Fibroblast of lung (primary cell): ENCODE measurements at regions not wholly inside any gene's neighbourhood (a gene's known extent, or its start where the extent isn't known, plus 50 kb on each side); places are given as distances from the start of the nearest gene placed in this dataset.

Experiments
- EZH2 ChIP-seq: IDR thresholded peaks from 2 replicates; pipeline ENCODE4 v1.5.1; 2012; ENCODE audit warnings: low read length, control low read depth, mild to moderate bottlenecking; ENCODE audit errors: missing control alignments
- TF ChIP-seq, protein P1 (sequence below), 2 donors: IDR thresholded peaks in 1 of 2; conservative IDR thresholded peaks in 1 of 2; 1 replicate in 1 of 2; 2 replicates in 1 of 2; pipeline ENCODE4 v1.5.1; 2011 to 2012; ENCODE audit warnings: low read length in 2 of 2, control low read depth in 1 of 2, inconsistent platforms in 1 of 2, low read depth in 1 of 2, mild to moderate bottlenecking in 1 of 2

DNA sequence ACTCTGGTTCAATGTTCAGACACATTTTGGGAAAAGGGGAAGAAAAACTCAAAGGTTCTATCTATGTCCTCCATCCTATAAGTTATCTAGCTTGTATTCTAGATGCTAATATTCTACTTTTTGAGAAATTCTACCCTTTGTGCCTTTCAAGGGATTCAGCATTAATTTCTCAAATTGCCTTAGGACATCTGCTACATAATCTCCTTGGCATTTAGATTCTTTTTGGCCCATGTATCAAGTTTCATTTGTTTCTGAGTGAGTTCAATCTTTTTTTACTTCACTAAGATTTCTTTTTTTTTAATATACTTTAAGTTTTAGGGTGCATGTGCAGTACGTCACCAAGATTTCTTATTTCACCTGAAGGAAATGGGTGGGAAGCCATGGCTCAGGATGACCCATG, 232.7 kb upstream of the TENT5A start:
- TF ChIP-seq, protein P1, sequence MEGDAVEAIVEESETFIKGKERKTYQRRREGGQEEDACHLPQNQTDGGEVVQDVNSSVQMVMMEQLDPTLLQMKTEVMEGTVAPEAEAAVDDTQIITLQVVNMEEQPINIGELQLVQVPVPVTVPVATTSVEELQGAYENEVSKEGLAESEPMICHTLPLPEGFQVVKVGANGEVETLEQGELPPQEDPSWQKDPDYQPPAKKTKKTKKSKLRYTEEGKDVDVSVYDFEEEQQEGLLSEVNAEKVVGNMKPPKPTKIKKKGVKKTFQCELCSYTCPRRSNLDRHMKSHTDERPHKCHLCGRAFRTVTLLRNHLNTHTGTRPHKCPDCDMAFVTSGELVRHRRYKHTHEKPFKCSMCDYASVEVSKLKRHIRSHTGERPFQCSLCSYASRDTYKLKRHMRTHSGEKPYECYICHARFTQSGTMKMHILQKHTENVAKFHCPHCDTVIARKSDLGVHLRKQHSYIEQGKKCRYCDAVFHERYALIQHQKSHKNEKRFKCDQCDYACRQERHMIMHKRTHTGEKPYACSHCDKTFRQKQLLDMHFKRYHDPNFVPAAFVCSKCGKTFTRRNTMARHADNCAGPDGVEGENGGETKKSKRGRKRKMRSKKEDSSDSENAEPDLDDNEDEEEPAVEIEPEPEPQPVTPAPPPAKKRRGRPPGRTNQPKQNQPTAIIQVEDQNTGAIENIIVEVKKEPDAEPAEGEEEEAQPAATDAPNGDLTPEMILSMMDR (conservative IDR thresholded peaks at IDR 0.05 in 1 of 2, IDR thresholded peaks at IDR 0.05 in 1 of 2; ENCODE audit: low read depth in 1 of 2, low read length in 2 of 2) = no peak
- TF ChIP-seq EZH2 = no peak
